Vagina (tissue), 2 donors: ENCODE measurements at regions not wholly inside any gene's neighbourhood (a gene's known extent, or its start where the extent isn't known, plus 50 kb on each side); places are given as distances from the start of the nearest gene placed in this dataset.
"Not testable (repeated sequence)": the region's sequence is repeated elsewhere in the genome, so short reads cannot be mapped to it uniquely, and the experiment has no call there.

ENCODE experiments used
- POLR2A ChIP-seq, 2 donors: fragments of 450-650 bp; IDR thresholded peaks; one replicate each; pipeline ENCODE4 v1.6.1; 2017; ENCODE audit warnings: antibody characterized with exemption in 2 of 2, mild to moderate bottlenecking in 2 of 2, moderate library complexity in 2 of 2
- POLR2AphosphoS5 ChIP-seq, 2 donors: sonication (generic); formaldehyde crosslinking; IDR thresholded peaks; one replicate each; pipeline ENCODE4 v1.9.0; 2017; ENCODE audit warnings: antibody characterized with exemption in 2 of 2, mild to moderate bottlenecking in 2 of 2, low read depth in 1 of 2; ENCODE audit not compliant: insufficient read depth in 1 of 2
- TF ChIP-seq, protein P1 (sequence below), 3 experiments: fragments of 450-650 bp in 2 of 3; fragments of 200-600 bp in 1 of 3; sonication (generic) in 1 of 3; IDR thresholded peaks; one replicate each; pipeline ENCODE4 v1.5.1; 2017 to 2019; ENCODE audit warnings: antibody characterized with exemption in 3 of 3, mild to moderate bottlenecking in 2 of 3, moderate library complexity in 2 of 3

DNA sequence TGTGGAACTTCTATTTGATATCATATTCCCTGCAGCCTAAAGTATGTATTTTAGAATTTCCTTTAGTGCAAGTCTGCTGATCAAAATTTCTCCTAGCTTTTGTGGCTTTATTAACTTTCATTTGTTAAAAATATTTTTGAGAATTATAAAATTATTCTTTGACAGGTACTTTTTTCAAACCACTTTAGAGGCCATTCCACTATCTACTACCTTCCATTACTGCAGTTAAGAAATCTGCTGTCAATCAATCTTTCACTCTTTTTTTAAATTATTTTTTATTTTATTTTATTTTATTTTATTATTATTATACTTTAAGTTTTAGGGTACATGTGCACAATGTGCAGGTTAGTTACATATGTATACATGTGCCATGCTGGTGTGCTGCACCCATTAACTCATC, 656.2 kb downstream of the CCDC85A start:
- TF ChIP-seq, protein P1, sequence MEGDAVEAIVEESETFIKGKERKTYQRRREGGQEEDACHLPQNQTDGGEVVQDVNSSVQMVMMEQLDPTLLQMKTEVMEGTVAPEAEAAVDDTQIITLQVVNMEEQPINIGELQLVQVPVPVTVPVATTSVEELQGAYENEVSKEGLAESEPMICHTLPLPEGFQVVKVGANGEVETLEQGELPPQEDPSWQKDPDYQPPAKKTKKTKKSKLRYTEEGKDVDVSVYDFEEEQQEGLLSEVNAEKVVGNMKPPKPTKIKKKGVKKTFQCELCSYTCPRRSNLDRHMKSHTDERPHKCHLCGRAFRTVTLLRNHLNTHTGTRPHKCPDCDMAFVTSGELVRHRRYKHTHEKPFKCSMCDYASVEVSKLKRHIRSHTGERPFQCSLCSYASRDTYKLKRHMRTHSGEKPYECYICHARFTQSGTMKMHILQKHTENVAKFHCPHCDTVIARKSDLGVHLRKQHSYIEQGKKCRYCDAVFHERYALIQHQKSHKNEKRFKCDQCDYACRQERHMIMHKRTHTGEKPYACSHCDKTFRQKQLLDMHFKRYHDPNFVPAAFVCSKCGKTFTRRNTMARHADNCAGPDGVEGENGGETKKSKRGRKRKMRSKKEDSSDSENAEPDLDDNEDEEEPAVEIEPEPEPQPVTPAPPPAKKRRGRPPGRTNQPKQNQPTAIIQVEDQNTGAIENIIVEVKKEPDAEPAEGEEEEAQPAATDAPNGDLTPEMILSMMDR (IDR thresholded peaks at IDR 0.05) = not testable (repeated sequence)
- TF ChIP-seq POLR2A (IDR thresholded peaks at IDR 0.05); POLR2AphosphoS5 (IDR thresholded peaks at IDR 0.05; ENCODE audit: insufficient read depth in 1 of 2, low read depth in 1 of 2): not testable (repeated sequence)
